NCI-H1417 (cell line): ENCODE measurements at regions not wholly inside any gene's neighbourhood (a gene's known extent, or its start where the extent isn't known, plus 50 kb on each side); places are given as distances from the start of the nearest gene placed in this dataset.

ENCODE experiments used
- DNase-seq, 3 experiments: peaks; one replicate each; lab custom pipeline; 2025; lab: John Stamatoyannopoulos, UW

DNA sequence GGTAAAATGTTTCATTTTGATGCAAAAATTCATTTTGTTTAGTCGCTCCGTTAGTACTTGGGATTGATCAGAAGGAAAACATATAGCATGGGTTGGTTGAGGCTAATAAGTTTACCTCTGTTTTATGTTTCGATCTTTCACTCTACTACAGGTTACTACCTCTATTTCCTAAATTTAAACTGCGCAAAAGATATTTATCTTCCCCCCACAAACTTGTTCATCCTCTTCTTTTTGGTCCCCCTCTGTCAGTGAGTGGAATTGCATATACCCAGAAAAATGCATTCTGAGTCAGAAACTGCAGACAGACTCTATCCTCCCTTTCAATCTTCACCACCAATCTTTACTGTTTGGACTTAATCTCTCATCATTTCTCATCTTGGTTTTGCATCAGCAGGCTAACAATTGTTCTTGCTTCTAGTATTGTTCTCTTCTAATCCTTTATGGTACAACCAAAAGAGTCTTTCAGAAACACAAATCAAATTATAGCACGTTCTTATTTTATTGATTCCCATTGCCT is 316.0 kb upstream of the ADGRL4 start:
- no peak for DNase-seq

- DNase-seq: no peak
These were observed 305.9 kb upstream of the ADGRL4 start for GRCh38 chr1:79312438-79312837.

GRCh38 chr1:79310609-79311008 is 304.1 kb upstream of the ADGRL4 start:
- no peak for DNase-seq

DNA sequence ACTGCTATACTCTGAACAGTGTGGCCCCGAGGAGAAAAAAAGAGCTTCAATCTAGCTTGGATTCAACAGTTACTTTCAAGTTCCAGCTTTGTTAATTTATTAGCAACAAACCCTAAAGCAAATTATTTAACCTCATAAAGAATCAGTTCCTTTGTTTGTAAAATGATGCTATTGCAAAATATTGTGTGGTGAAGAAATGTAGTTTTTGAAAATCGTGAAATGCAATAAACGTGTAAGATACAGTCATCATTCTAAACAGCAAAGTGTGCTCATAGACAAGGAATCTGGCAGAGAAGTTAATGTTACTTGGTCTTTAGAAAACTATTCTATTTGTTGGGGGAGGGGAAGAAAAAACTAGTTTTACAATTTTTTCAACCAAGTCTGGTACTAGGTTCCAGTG is 297.6 kb upstream of the ADGRL4 start:
- no peak for DNase-seq

- DNase-seq: no peak
These were observed 296.5 kb upstream of the ADGRL4 start for GRCh38 chr1:79303040-79303439.

DNA sequence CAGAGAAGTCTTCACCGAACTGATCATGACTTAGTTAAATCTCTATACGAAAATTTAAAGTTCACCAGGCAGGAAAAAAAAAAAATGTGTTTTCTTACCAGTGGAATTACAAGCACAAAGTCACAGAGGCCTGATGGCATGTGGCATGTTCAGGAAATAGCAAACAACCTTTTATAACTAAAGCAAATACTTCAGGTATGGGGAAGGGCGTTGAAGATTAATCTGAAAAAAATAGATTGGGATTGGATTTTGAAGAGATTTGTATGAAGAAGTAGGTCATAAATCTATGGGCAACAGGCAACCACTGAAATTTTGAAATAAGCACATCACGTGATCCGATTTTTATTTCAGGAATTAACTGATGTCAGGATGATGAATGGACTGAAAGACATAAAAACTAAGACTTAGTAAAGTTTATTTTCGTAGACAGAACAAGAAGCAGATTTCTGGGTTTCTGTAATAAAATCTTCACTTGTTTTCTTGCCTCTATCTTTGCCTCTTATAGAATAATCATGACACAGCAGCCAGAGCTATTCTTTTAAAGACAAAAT is 295.9 kb upstream of the ADGRL4 start:
- no peak for DNase-seq

GRCh38 chr1:79295967-79296366 is 289.4 kb upstream of the ADGRL4 start:
- DNase-seq: no peak

DNA sequence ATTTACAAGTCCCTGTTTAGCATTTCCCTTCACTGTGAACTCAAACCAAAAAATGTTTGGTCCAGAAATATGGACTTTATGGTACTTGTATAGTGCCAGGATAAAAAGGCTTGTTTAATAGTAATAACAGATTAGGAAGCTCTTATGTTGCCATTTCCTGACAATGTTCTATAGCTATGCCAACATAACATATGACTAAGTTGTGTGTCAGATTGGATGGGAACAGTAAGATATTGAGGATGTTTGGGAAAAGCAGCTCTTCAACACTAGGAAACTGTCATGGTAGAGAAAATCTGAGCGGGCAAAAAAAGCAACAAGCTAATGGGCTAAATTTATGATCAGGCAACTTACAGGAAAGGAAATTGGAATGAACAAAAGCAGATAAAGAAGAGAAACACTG is 287.1 kb upstream of the ADGRL4 start:
- DNase-seq: no peak

GRCh38 chr1:79290927-79291474 is 284.5 kb upstream of the ADGRL4 start:
- DNase-seq: no peak

GRCh38 chr1:79287982-79288381 is 281.5 kb upstream of the ADGRL4 start:
- DNase-seq: no peak

GRCh38 chr1:79285667-79286066 is 279.1 kb upstream of the ADGRL4 start:
- no peak for DNase-seq

DNA sequence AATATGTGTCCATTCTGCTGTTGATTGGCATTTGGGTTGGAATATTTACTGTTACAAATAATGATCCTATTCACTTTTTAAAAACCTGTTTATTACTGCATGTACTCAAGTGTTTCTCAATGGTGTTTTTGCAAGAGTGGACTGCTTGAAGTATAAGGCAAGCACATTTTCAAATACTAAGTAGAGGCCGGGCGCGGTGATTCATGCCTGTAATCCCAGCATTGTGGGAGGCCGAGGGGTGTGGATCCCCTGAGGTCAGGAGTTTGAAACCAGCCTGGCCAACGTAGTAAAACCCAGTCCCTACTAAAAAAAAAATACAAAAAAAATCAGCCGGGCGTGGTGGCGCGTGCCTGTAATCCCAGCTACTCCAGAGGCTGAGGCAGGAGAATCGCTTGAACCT is 276.9 kb upstream of the ADGRL4 start:
- no peak for DNase-seq

GRCh38 chr1:79281442-79281841 is 274.9 kb upstream of the ADGRL4 start:
- DNase-seq: no peak

GRCh38 chr1:79271759-79272158 is 265.2 kb upstream of the ADGRL4 start:
- DNase-seq: no peak

GRCh38 chr1:79264975-79265818 is 258.7 kb upstream of the ADGRL4 start:
- no peak for DNase-seq

- no peak for DNase-seq
These were observed 257.8 kb upstream of the ADGRL4 start for GRCh38 chr1:79264285-79264684.

DNA sequence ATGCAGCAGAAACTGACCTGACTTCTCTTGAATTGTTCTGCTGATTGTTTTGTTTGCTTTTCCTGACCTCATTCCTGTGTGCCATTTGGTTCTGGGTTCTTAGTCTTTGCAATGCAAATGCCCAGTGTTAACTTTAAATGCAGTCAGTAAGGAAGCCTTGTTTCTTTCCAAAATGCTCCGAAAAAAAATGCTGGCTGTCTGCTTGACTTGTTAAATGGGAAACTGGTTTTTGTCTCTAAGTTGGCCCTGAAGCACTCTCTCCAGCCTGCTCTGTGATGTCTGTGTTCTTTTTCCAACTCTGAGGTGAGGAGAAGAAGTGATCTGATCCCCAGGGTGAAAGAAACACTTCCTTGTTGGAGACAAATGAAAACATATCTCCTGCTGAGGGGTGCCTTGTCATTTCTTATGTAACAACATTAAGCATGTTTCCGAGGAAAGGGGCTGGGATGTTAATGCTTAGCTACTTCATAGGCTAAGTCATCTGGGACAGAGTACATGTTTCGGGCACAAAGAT is 256.3 kb upstream of the ADGRL4 start:
- DNase-seq: peak in 1 of 3 experiments; percentile 10

DNA sequence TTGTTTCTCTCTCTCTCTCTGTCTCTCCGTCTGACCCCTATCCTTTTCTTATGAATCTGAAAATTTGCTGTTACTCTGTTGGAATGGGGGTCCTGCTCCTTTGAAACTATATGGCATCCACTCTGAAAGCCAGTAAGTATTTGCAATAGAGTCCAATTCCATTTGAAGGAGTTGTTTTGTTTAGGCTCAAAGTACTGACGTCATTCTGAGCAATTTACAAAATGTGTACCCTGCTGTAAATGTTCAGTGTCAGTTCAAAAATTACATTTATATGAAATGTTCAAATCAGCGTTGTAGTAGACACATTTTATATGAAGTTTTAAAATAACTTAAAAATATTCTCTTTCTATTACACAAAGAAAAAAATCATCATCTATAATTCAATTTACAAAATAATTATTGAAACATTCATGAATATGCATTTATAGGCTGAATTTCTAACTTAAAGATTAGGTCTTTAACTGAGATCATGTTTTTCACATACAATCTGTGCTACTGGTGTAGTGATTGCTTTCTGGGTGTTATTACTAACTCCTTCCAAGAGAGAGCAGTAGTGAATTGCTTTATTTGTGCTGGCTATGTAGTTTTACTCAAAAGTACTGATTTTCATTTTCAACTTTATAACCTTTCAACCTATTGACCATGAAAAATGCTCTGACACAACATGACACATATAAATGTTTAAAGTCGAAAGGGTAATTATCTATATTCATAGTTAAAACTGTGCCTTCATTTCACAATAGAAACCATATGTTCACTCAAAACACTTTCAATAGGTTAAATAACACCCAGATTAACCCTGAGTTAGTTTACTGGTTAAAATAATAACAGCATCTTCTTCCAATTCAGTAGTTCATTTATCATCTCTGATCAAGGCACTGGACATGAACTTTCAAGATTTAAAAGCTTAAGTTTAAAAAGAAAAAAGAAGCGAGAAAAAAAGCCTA is 253.1 kb upstream of the ADGRL4 start:
- peak in 2 of 3 experiments; percentile 10 to 62 for DNase-seq

DNA sequence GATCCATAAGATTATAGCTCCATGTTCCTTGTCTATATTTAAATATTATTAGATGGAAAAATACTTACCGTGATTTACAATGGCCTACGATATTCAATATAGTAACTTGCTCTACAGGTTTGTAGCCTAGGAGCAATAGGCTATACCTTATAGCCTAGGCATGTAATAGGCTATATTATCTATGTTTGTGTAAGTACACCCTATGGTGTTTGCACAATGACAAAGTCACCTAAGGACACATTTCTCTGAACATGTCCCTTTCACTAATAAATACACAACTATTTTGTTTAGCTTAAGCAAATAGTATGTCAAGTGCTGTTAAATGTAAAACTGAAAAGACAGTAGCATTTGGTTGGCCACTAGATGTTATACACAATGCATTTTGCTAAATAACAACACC is 248.9 kb upstream of the ADGRL4 start:
- peak in 2 of 3 experiments; percentile 7 to 59 for DNase-seq

DNA sequence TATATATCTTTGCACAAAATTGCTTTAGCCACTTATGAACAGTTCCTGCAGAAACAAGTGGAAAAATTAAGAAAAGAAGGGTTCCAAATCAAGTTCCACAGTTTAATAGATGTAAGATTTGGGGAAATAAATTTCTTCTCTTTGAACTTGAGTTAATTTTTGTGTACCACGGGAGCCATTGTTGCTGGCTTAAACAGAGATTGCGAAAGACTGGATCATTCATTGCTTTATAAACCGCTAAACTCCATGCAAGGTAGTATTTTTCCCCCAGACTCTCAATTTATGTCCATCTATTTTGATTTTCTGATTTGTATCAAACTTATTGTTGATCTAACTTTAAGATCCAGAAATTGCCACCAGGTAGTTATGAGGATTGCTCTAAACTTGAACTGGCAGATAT is 246.1 kb upstream of the ADGRL4 start:
- DNase-seq: no peak

DNA sequence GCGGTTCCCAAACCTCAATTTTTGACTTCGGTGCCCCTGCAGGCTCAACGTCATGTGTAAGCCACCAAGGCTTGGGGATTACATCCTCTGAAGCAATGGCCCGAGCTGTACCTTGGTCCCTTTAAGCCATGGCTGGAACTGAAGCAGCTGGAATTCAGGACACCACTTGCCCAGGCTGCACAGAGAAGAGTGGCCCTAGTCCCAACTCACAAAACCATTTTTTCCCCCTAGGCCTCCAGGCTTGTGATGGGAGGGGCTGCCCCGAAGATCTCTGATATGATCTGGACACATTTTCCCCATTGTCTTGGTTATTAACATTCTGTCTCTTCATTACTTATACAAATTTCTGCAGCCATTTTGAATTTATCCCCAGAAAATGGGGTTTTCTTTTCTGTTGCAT is 233.3 kb upstream of the ADGRL4 start:
- DNase-seq: no peak
